ENCODE measurements at regions not wholly inside any gene's neighbourhood (a gene's known extent, or its start where the extent isn't known, plus 50 kb on each side); places are given as distances from the start of the nearest gene placed in this dataset.

DNA sequence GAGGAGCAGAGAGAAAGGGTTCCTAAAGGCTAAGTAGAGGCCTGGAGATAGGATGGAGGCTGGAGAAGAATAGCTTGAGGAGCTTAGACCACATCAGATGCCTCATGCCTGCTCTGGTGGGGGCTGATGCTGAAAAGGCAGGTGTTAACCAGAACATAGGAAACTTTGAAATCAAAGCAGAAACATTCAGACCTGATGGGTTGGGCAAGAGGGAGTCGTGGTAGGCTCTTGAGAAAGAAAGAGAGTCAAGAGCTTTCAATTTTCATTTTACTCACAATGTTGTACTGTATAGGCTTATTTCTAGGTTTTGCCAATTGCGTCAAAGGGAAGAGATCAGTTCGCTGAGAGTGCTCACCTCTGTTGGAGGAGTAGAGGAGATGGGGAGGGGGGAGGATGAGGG is 406.6 kb upstream of the SALL1 start:
- TF ChIP-seq, protein P1, sequence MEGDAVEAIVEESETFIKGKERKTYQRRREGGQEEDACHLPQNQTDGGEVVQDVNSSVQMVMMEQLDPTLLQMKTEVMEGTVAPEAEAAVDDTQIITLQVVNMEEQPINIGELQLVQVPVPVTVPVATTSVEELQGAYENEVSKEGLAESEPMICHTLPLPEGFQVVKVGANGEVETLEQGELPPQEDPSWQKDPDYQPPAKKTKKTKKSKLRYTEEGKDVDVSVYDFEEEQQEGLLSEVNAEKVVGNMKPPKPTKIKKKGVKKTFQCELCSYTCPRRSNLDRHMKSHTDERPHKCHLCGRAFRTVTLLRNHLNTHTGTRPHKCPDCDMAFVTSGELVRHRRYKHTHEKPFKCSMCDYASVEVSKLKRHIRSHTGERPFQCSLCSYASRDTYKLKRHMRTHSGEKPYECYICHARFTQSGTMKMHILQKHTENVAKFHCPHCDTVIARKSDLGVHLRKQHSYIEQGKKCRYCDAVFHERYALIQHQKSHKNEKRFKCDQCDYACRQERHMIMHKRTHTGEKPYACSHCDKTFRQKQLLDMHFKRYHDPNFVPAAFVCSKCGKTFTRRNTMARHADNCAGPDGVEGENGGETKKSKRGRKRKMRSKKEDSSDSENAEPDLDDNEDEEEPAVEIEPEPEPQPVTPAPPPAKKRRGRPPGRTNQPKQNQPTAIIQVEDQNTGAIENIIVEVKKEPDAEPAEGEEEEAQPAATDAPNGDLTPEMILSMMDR (IDR thresholded peaks at IDR 0.05): no peak
- TF ChIP-seq ZFX (IDR thresholded peaks at IDR 0.05; ENCODE audit: borderline replicate concordance): no peak
